ENCODE measurements at regions not wholly inside any gene's neighbourhood (a gene's known extent, or its start where the extent isn't known, plus 50 kb on each side); places are given as distances from the start of the nearest gene placed in this dataset.

DNA sequence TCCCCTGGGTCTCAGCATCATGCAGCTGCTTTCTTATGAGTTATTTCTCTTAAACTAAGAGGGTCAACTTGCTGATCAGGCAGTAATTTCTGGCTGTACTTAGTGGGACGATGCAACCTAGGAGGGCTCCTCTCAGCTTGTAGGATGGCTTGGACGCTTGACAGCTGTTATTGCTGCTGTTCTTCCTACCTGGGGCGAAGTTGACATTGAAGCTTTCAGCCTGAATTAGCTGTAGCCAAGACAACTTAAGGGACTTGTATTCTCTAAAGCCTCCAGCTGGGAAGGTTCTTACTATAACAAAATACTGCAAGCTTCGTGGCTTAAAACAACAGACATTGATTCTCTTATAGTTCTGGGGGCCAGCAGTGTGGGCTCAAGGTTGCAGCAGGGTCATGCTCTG lies 224.9 kb downstream of the ACTR3B start:
- Histone ChIP-seq H3K27me3 (no peaks in the 10 kb centered on the region), H3K4me1 (no peaks in the 10 kb centered on the region), H3K4me3 (no peak overlapping the region), H3K27ac (no peak overlapping the region), H3K9me3 (no peaks in the 10 kb centered on the region), H3K36me3 (no peaks in the 10 kb centered on the region)
- intact Hi-C loops (cut with DNase I): no loop called here
- TF ChIP-seq, protein P1, sequence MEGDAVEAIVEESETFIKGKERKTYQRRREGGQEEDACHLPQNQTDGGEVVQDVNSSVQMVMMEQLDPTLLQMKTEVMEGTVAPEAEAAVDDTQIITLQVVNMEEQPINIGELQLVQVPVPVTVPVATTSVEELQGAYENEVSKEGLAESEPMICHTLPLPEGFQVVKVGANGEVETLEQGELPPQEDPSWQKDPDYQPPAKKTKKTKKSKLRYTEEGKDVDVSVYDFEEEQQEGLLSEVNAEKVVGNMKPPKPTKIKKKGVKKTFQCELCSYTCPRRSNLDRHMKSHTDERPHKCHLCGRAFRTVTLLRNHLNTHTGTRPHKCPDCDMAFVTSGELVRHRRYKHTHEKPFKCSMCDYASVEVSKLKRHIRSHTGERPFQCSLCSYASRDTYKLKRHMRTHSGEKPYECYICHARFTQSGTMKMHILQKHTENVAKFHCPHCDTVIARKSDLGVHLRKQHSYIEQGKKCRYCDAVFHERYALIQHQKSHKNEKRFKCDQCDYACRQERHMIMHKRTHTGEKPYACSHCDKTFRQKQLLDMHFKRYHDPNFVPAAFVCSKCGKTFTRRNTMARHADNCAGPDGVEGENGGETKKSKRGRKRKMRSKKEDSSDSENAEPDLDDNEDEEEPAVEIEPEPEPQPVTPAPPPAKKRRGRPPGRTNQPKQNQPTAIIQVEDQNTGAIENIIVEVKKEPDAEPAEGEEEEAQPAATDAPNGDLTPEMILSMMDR (IDR thresholded peaks at IDR 0.05): no peak
- no peak for DNase-seq (ENCODE audit: low spot score in 2 of 2)

DNA sequence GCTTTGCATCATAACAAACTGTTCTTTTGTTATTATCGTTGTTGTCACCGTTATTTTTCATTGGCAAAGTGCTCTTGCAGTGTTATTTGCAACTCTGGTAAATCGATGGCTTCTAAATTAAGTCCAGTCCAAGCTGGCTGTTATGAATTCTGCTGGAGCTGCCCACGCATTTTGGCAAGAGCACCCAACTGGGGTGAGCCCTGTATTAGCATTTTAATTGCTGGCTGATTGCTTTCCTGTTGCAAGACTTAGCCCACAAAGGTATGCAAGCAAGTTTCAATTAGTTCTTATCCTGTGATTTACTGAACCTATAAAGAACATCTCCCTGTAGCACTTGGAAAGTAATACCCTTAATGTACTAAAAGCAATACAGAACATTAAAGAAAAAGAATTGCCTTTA lies 226.8 kb downstream of the ACTR3B start:
- no peak for DNase-seq (ENCODE audit: low spot score in 2 of 2)
- Histone ChIP-seq H3K9me3 (no peaks in the 10 kb centered on the region), H3K27me3 (no peaks in the 10 kb centered on the region), H3K4me1 (no peaks in the 10 kb centered on the region), H3K27ac (no peak overlapping the region), H3K4me3 (no peak overlapping the region), H3K36me3 (no peaks in the 10 kb centered on the region)
- TF ChIP-seq, protein P1 (IDR thresholded peaks at IDR 0.05): no peak
- intact Hi-C loops (cut with DNase I): no loop called here

DNA sequence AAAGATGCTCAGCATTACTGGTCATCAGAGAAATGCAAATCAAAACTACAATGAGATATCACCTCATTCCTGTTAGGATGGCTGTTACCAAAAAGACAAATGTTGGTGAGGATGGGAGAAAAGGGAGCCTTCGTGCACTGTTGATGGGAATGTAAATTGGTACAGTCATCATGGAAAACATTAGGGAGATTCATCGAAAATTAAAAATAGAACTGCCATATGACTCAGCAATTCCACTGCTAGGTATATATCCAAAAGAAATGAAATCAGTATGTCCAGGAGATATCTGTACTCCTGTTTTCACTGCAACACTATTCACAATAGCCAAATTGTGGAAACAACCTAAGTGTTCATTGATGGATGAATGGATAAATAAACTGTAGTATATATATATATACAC lies 228.1 kb downstream of the ACTR3B start:
- Histone ChIP-seq H3K36me3 (no peaks in the 10 kb centered on the region), H3K4me1 (no peaks in the 10 kb centered on the region), H3K27me3 (no peaks in the 10 kb centered on the region), H3K9me3 (no peaks in the 10 kb centered on the region), H3K4me3 (no peak overlapping the region), H3K27ac (no peak overlapping the region)
- intact Hi-C loops (cut with DNase I): no loop called here
- TF ChIP-seq, protein P1 (IDR thresholded peaks at IDR 0.05): no peak
- no peak for DNase-seq (ENCODE audit: low spot score in 2 of 2)

DNA sequence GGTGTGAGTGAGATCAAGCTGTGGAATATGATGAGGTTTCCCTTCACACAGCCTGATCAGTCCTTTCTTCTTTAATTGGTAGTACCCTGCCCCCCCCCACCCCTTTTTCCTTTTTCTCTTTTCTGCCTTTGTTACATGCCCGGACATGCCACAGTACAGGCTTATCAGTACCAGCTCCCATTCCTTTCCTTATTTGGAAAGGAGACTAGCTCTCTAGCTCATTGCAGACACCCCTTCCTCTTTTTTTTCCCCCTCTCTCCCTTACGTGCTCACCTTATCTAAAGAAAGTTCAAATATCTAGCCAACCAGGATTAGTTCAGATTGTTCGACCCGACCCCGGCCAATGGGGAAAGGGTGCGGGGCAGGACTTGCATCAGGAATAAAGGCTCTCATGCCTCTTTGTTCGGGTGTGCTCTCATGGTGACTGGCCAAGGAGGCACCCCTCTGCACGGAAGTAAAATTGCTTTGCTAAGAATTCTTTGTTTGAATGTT lies 230.4 kb downstream of the ACTR3B start:
- TF ChIP-seq, protein P1 (IDR thresholded peaks at IDR 0.05): no peak
- H3K27me3 ChIP-seq: no peaks in the 10 kb centered on the region
- no peak for DNase-seq (ENCODE audit: low spot score in 2 of 2)
- H3K4me3 ChIP-seq: no peak overlapping the region
- no peaks in the 10 kb centered on the region for H3K9me3 ChIP-seq
- H3K4me1 ChIP-seq: no peaks in the 10 kb centered on the region
- no peak overlapping the region for H3K27ac ChIP-seq
- intact Hi-C loops (cut with DNase I): no loop called here
- no peaks in the 10 kb centered on the region for H3K36me3 ChIP-seq

DNA sequence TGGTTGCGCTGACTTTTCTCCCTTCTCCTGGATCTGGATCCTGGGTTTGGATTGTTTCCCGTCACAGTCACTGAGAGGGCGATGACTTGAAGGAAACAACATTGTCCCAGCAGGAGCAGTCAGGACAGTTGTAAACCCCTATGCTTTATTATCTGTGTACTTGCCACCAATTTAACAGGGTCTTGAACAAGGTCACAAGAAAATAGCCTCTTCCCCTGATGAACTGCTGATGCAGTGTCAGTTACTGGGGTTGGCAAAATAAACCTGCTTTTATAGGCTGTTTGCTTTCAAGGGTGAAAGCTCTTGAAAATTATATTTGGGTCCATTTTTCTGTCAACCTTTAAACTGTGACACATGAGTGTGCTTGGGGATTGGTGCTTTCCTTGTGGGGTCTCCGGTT lies 238.9 kb downstream of the ACTR3B start:
- Histone ChIP-seq H3K27me3 (no peaks in the 10 kb centered on the region), H3K9me3 (no peaks in the 10 kb centered on the region), H3K36me3 (no peaks in the 10 kb centered on the region), H3K4me3 (no peak overlapping the region), H3K27ac (no peak overlapping the region), H3K4me1 (no peaks in the 10 kb centered on the region)
- TF ChIP-seq, protein P1 (IDR thresholded peaks at IDR 0.05): no peak
- intact Hi-C loops (cut with DNase I): no loop called here
- DNase-seq (ENCODE audit: low spot score in 2 of 2): no peak

DNA sequence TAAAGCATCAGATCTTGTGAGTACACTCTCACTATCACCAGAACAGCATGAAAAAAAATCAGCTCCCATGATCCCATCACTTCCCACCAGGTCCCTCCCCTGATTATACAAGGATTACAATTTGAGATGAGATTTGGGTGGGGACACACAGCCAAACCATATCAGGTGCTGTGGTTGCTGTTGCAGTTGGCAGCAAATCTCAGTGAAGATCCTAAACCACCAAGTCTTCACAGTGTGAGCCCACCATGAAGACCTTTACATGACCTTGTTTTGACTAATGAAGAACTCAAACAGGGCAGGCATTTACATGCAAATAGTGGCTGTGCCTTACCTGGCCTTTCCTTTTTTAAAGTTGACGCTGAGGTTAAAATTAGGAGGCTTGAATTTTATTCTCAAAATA lies 242.6 kb downstream of the ACTR3B start:
- H3K4me3 ChIP-seq: no peak overlapping the region
- H3K27me3 ChIP-seq: no peaks in the 10 kb centered on the region
- no peaks in the 10 kb centered on the region for H3K9me3 ChIP-seq
- TF ChIP-seq, protein P1 (IDR thresholded peaks at IDR 0.05): no peak
- intact Hi-C loops (cut with DNase I): no loop called here
- H3K4me1 ChIP-seq: no peaks in the 10 kb centered on the region
- no peaks in the 10 kb centered on the region for H3K36me3 ChIP-seq
- DNase-seq (ENCODE audit: low spot score in 2 of 2): no peak
- no peak overlapping the region for H3K27ac ChIP-seq
